Fibroblast of the aortic adventitia (primary cell): ENCODE measurements at regions not wholly inside any gene's neighbourhood (a gene's known extent, or its start where the extent isn't known, plus 50 kb on each side); places are given as distances from the start of the nearest gene placed in this dataset.

Experiments used
- DNase-seq: peaks from one replicate; pipeline ENCODE4 v3.0.0-alpha.2; 2010; ENCODE audit warnings: low read depth
- H3K4me3 ChIP-seq: 2 replicates; pipeline ENCODE4 v1.5.1; 2011; ENCODE audit warnings: low read depth, mild to moderate bottlenecking, control low read depth, low read length, moderate library complexity
- CTCF ChIP-seq: IDR thresholded peaks from 2 replicates; pipeline ENCODE4 v1.5.1; 2011; ENCODE audit warnings: mild to moderate bottlenecking, low read length, control low read depth, inconsistent platforms; ENCODE audit not compliant: insufficient read depth

- TF ChIP-seq CTCF: no peak
- H3K4me3 ChIP-seq: no peak overlapping the region
- no peak for DNase-seq
Observed at GRCh38 chr3:28905798-28906197, 375.1 kb upstream of the RBMS3 start.

GRCh38 chr3:28906561-28907310 is 374.1 kb upstream of the RBMS3 start:
- no peak for TF ChIP-seq CTCF
- DNase-seq: no peak
- H3K4me3 ChIP-seq: no peak overlapping the region

- H3K4me3 ChIP-seq: no peak overlapping the region
- DNase-seq: no peak
- TF ChIP-seq CTCF: no peak
Observed at GRCh38 chr3:28907616-28908015, 373.3 kb upstream of the RBMS3 start.

- TF ChIP-seq CTCF: no peak
- H3K4me3 ChIP-seq: no peak overlapping the region
- DNase-seq: peak; percentile 59
Observed at GRCh38 chr3:28912120-28912885, 368.6 kb upstream of the RBMS3 start.

GRCh38 chr3:28915741-28916500 is 364.9 kb upstream of the RBMS3 start:
- H3K4me3 ChIP-seq: no peak overlapping the region
- peak; percentile 71 for DNase-seq
- peak; percentile 22 for TF ChIP-seq CTCF

- DNase-seq: peak; percentile 88
- TF ChIP-seq CTCF: peak; percentile 69
- H3K4me3 ChIP-seq: peak overlapping the region; percentile 51
Observed at GRCh38 chr3:28916713-28917499, 364.0 kb upstream of the RBMS3 start.
